Hindlimb muscle (tissue), 1 donor: ENCODE measurements at regions not wholly inside any gene's neighbourhood (a gene's known extent, or its start where the extent isn't known, plus 50 kb on each side); places are given as distances from the start of the nearest gene placed in this dataset.

ENCODE experiments used
- DNase-seq: peaks from one replicate; pipeline ENCODE4 v3.0.0-alpha.2; 2013

DNA sequence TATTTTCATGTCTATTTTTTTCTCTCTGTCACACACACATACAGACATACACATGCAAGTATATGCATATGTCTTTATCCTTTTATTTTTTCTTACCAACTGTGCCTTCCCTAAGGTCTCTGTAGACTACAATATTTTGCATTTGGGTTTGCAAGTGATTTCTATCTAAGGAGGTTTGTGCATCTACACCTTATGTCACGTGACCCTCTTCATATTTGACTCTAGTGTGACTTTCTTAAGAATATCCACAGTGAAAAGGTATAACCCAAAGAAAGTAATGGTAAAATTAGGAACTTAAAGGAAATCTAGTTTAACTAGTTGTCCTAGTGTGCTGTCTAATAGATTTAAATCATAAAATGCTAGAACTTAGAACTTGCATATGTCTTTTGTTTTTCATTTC lies 298.8 kb upstream of the LRIG3 start:
- no peak for DNase-seq

DNA sequence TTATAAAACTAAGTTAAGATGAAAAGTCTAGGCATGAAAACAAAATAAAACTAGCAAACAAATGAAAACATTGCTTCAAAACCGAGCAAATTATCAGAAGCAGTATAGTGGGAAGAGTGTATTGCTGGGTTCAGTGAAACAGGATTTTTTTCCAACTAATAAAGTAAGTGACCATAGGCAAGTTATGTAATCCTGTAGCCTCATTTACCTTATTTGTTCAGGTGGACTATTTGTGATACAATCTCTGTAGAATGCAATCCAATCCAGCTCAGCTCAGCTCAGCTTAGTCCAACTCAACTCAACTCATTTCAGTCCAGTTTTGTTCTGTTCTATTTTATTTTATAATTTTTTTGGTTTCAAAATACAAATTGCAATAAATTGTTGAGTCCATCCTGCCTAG lies 276.7 kb upstream of the LRIG3 start:
- no peak for DNase-seq

DNA sequence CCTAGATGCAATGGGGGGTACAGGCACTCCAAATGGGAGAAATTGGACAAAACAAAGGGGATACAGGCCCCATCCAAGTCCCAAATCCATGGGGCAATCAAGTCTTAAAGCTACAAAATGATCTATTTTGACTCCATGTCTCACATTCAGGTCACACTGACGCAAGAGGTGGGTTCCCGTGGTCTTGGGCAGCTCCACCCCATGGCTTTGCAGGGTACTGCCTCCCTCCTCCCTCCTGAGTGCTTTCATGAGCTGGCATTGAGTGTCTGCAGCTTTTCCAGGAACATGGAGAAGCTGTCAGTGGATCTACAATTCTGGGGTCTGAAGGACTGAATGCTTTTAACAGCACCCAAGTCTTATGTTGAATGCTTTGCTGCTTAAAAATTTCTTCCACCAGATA lies 274.5 kb upstream of the LRIG3 start:
- no peak for DNase-seq

DNA sequence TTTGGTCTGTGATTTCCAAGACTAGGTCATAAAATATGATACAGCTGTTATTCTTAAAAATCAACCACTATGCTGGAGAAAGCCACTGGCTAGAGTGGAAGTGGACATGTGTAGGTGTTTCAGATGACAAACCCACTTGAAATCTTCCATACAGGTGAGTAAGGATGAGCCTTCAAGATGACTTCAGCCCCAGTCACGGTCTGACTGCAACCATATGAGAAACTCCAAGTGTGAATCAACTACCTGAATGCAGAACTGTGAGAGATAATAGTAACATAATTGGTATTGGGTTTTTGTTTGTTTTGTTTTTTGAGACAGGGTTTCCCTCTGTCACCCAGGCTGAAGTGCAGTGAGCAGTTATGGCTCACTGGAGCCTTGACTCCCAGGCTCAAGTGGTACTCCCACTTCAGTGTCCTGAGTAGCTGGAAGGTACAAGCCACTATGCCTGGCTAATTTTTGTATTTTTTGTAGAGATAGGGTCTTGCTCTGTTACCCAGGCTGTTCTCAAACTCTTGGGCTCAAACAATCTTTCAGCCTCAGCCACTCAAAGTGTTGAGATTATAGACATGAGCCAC lies 273.3 kb upstream of the LRIG3 start:
- no peak for DNase-seq

DNA sequence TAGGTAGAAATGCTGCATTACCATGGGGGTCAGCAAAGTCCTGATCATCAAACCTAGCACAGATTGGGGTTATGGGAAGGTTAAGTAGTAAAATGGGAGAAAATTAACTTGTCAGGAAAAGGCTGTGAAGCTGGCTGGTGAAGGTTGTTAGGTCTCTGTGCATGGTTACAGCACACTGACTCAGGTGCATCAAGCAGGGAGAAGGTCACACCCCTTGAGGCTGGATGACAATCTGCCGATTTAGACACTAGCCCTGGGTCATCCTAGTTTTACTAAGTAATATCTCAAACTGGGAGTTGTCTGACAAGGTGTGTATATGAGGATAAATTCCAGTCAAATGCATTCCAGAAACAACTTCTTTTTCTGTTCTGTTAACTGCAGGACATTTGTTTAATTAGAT lies 271.1 kb upstream of the LRIG3 start:
- DNase-seq: no peak

GRCh38 chr12:59186451-59186850 lies 266.1 kb upstream of the LRIG3 start:
- DNase-seq: no peak

GRCh38 chr12:59185295-59185694 lies 265.0 kb upstream of the LRIG3 start:
- no peak for DNase-seq

GRCh38 chr12:59182658-59183455 lies 262.6 kb upstream of the LRIG3 start:
- DNase-seq: no peak

GRCh38 chr12:59182191-59182590 lies 261.9 kb upstream of the LRIG3 start:
- no peak for DNase-seq

GRCh38 chr12:59181196-59181777 lies 261.0 kb upstream of the LRIG3 start:
- peak; percentile 53 for DNase-seq

GRCh38 chr12:59179231-59179630 lies 258.9 kb upstream of the LRIG3 start:
- no peak for DNase-seq

DNA sequence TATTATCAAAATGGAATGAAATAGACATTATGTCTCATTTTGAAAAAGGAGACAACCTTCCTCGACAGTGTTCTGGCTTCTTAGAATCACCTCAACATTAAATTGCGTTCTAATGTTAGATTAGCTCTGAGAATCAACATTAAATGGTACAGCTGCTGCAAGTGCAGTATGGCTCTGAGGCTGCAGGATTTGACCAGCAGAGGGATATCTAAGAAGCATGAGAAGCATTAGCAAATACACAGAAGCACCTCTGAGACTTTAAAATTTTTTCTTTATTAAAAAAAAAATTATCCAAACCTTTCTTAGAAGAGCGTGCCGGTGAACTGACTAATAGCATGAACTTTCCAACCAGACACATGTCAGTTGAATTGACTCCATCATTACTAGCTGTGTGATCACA lies 253.4 kb upstream of the LRIG3 start:
- no peak for DNase-seq

GRCh38 chr12:59168647-59169046 lies 248.3 kb upstream of the LRIG3 start:
- DNase-seq: no peak

GRCh38 chr12:59166457-59166856 lies 246.2 kb upstream of the LRIG3 start:
- DNase-seq: no peak

- peak; percentile 32 for DNase-seq
These were observed 244.9 kb upstream of the LRIG3 start for GRCh38 chr12:59164991-59165718.

- DNase-seq: no peak
These were observed 243.9 kb upstream of the LRIG3 start for GRCh38 chr12:59164226-59164625.

- no peak for DNase-seq
These were observed 238.4 kb upstream of the LRIG3 start for GRCh38 chr12:59158681-59159080.

GRCh38 chr12:59158066-59158465 lies 237.8 kb upstream of the LRIG3 start:
- DNase-seq: no peak

- no peak for DNase-seq
These were observed 235.1 kb upstream of the LRIG3 start for GRCh38 chr12:59155448-59155847.

GRCh38 chr12:59151243-59151642 lies 230.9 kb upstream of the LRIG3 start:
- DNase-seq: no peak

DNA sequence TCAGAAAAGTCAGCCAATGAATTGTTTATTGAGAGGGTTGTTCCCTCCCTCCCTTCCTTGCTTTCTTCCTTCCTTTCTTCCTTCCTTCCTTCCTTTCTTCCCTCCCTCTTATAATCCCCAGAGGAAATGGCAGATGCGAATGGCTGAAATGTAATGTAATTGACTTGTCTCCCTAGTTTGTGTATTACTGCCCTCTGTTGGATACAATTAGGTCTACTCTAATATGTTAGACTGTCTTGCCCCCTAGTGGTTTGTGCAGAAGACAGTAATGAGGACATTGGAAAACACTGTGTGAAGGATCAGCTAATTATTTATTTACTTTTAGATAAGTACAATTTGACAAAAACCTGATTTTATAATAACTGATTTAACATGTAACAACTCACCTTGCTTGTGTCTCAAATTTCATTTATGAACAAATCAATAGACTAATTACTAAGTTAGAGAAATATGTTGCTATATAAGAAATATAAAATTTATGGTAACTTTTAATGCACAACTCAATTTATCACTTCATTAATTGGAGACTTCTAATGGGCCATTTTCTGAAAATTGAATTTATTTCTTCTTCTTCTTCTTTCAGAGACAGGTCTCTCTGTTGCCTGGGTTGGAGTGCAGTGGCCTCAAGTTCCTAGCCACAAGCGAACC lies 229.8 kb upstream of the LRIG3 start:
- DNase-seq: peak; percentile 75

GRCh38 chr12:59147791-59148190 lies 227.5 kb upstream of the LRIG3 start:
- DNase-seq: no peak
